GM12878 (cell line): ENCODE measurements at regions not wholly inside any gene's neighbourhood (a gene's known extent, or its start where the extent isn't known, plus 50 kb on each side); places are given as distances from the start of the nearest gene placed in this dataset.

ENCODE experiments used
- ATAC-seq: fragments of 200-7000 bp; cut with Tn5 transposase; 3 replicates; pipeline ENCODE4 v1.9.1; 2020; ENCODE audit warnings: mild to moderate bottlenecking, moderate library complexity
- BruUV-seq: library from RNA; stranded (reverse); fragments of 400-500 nt; replicated peaks from 2 replicates; lab custom pipeline; 2021; lab: Mats Ljungman, UMichigan
- CTCF ChIA-PET: fragments of 300-600 bp; sonication (Branson Sonifier 250); formaldehyde crosslinking; extraction: SDS; loops from one replicate; lab custom pipeline; 2021; ENCODE audit warnings: inconsistent platforms; lab: Yijun Ruan, JAX
- POLR2A ChIA-PET: fragments of 350-600 bp; formaldehyde crosslinking; extraction: SDS; loops from one replicate; lab custom pipeline; 2021; ENCODE audit warnings: inconsistent platforms; lab: Charles Lee
- RAD21 ChIA-PET: fragments of 300-600 bp; sonication (Branson Sonifier 250); formaldehyde crosslinking; loops from one replicate; lab custom pipeline; 2023; ENCODE audit warnings: antibody characterized with exemption; ENCODE audit not compliant: unreplicated experiment; lab: Charles Lee
- SMC1A ChIA-PET: fragments of 300-600 bp; sonication (Branson Sonifier 250); formaldehyde crosslinking; loops from one replicate; lab custom pipeline; 2023; ENCODE audit not compliant: unreplicated experiment, uncharacterized antibody; lab: Charles Lee
- DNase-seq: peaks from one replicate; pipeline ENCODE4 v3.0.0-alpha.2; 2011; ENCODE audit warnings: low read depth, low spot score
- FAIRE-seq: peaks from 3 replicates; lab custom pipeline; 2011; peaks lifted over from hg19 to GRCh38; lab: Jason Lieb, UNC
- H2AFZ ChIP-seq: 2 replicates; pipeline ENCODE4 v1.6.0; 2011; ENCODE audit warnings: low read depth, low read length, control low read depth; ENCODE audit not compliant: control insufficient read depth
- H3K27ac ChIP-seq: 2 replicates; pipeline ENCODE4 v1.5.1; 2011; ENCODE audit warnings: control low read depth; ENCODE audit not compliant: control insufficient read depth, insufficient read depth
- H3K27me3 ChIP-seq, 2 experiments: replicated peaks in 1 of 2; 2 replicates each; pipeline versions ENCODE4 v1.6.0 to v1.6.1; 2011; ENCODE audit warnings: low read length in 1 of 2; ENCODE audit not compliant: control insufficient read depth in 2 of 2, insufficient read depth in 2 of 2
- H3K36me3 ChIP-seq, 2 experiments: 2 replicates each; pipeline ENCODE4 v1.5.1; 2011; ENCODE audit warnings: low read length in 1 of 2; ENCODE audit not compliant: control insufficient read depth in 2 of 2, insufficient read depth in 2 of 2
- H3K4me1 ChIP-seq: 2 replicates; pipeline ENCODE4 v1.6.1; 2011; ENCODE audit warnings: mild to moderate bottlenecking, low read length, moderate library complexity, mixed read lengths; ENCODE audit not compliant: control insufficient read depth, insufficient read depth
- H3K4me2 ChIP-seq: 2 replicates; pipeline ENCODE4 v1.6.0; 2011; ENCODE audit warnings: control low read depth; ENCODE audit not compliant: control insufficient read depth, insufficient read depth
- H3K4me3 ChIP-seq: fragments of 200-600 bp; sonication (generic); 2 replicates; pipeline ENCODE4 v1.5.1; 2016
- H3K79me2 ChIP-seq: 2 replicates; pipeline ENCODE4 v1.6.0; 2011; ENCODE audit warnings: low read length; ENCODE audit not compliant: control insufficient read depth, insufficient read depth
- H3K9ac ChIP-seq: 2 replicates; pipeline ENCODE4 v1.8.0; 2011; ENCODE audit warnings: low read length, control low read depth, mixed read lengths; ENCODE audit not compliant: control insufficient read depth, insufficient read depth
- H3K9me3 ChIP-seq: replicated peaks from 3 replicates; pipeline ENCODE4 v1.5.1; 2011; ENCODE audit warnings: mild to moderate bottlenecking, low read length; ENCODE audit not compliant: control insufficient read depth, insufficient read depth
- H4K20me1 ChIP-seq: 2 replicates; pipeline ENCODE4 v1.6.0; 2011; ENCODE audit not compliant: control insufficient read depth, insufficient read depth
- ATF7 ChIP-seq: fragments of 450-650 bp; IDR thresholded peaks from 2 replicates; pipeline ENCODE4 v1.6.1; 2016; ENCODE audit warnings: low read depth, mild to moderate bottlenecking
- CHD1 ChIP-seq: IDR thresholded peaks from 2 replicates; pipeline ENCODE4 v1.6.1; 2012; ENCODE audit warnings: low read depth, low read length, improper control_type of control experiment
- EGR1 ChIP-seq, 2 experiments: IDR thresholded peaks; 1 replicate in 1 of 2; 2 replicates in 1 of 2; pipeline ENCODE4 v1.6.1; 2011 to 2012; ENCODE audit warnings: low read depth in 2 of 2, low read length in 2 of 2, borderline replicate concordance in 1 of 2, mild to moderate bottlenecking in 1 of 2, moderate library complexity in 1 of 2
- KDM1A ChIP-seq: fragments of 200-600 bp; sonication (generic); IDR thresholded peaks from 2 replicates; pipeline ENCODE4 v1.6.1; 2016; ENCODE audit warnings: borderline replicate concordance
- SUZ12 ChIP-seq: fragments of 200-600 bp; sonication (generic); IDR thresholded peaks from one replicate; pipeline ENCODE4 v1.6.1; 2018; ENCODE audit warnings: antibody characterized with exemption, mild to moderate bottlenecking; ENCODE audit not compliant: unreplicated experiment
- WGBS: methylation state at CpG from one replicate; pipeline ENCODE4 v1.1.6; 2016; ENCODE audit warnings: low lambda C conversion rate; ENCODE audit not compliant: insufficient replicate concordance, insufficient coverage; ENCODE audit errors: missing lambda C conversion rate; 5-methylcytosine and 5-hydroxymethylcytosine counted together
- in situ Hi-C: fragments of 300-500 bp; cut with MboI; formaldehyde crosslinking; loops from 9 replicates; pipeline ENCODE4 v1.14.3; 2018; ENCODE audit warnings: mixed read lengths
- intact Hi-C: fragments of 100-400 bp; cut with micrococcal nuclease; formaldehyde crosslinking; loops from one replicate; pipeline ENCODE4 v1.14.2; 2022; ENCODE audit not compliant: unreplicated experiment
- TF ChIP-seq, protein P1 (sequence below): IDR thresholded peaks from 2 replicates; pipeline ENCODE4 v1.6.1; 2011; ENCODE audit warnings: low read depth, low read length, improper control_type of control experiment, borderline replicate concordance
- TF ChIP-seq, protein P2 (sequence below): IDR thresholded peaks from 2 replicates; pipeline ENCODE4 v1.6.1; 2012; ENCODE audit warnings: low read length, inconsistent platforms

DNA sequence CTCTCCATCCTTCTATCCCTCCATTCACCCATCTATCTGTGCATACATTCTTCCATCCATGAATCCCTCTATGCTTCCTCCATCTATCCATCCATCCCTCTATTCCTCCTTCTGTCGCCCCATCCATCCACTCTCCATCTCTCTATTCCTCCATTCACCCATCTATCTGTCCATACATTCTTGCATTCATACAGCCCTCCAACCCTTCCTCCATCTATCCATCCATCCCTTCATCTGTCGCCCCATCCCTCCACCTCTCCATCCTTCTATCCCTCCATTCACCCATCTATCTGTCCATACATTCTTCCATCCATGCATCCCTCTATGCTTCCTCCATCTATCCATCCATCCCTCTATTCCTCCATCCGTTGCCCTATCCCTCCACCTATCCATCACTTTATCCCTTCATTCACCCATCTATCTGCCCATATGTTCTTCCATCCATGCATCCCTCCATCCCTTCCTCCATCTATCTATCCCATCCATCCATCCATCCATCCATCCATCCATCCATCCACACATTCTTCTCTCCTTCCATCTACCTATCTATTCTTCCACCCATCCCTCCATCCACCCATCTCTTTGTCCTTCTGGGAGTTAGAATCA, 272.5 kb upstream of the TNRC6C start:
- Histone ChIP-seq H3K36me3 (no peaks in the 10 kb centered on the region), H3K27ac (no peak overlapping the region), H3K9ac (no peak overlapping the region), H3K9me3 (no peaks in the 10 kb centered on the region), H3K4me3 (no peak overlapping the region), H2AFZ (no peak overlapping the region), H4K20me1 (no peaks in the 10 kb centered on the region), H3K27me3 (no peaks in the 10 kb centered on the region), H3K4me1 (peaks cover 3% of the 10 kb centered on the region), H3K4me2 (no peak overlapping the region), H3K79me2 (no peaks in the 10 kb centered on the region)
- ChIA-PET POLR2A (no interaction called here), CTCF (interaction anchor here (0.6 kb wide), 1 partner anchor 67 kb away, joined by 3 read pairs; no protein-coding TSS in a partner anchor), RAD21 (no interaction called here), SMC1A (no interaction called here)
- in situ Hi-C loops, result no loop called here
- intact Hi-C loops, result no loop called here
- TF ChIP-seq EGR1 (IDR thresholded peaks at IDR 0.05; ENCODE audit: borderline replicate concordance in 1 of 2, low read depth in 2 of 2, low read length in 2 of 2) (no peak), ATF7 (no peak), SUZ12 (no peak), KDM1A (no peak), CHD1 (no peak)
- TF ChIP-seq, protein P1, sequence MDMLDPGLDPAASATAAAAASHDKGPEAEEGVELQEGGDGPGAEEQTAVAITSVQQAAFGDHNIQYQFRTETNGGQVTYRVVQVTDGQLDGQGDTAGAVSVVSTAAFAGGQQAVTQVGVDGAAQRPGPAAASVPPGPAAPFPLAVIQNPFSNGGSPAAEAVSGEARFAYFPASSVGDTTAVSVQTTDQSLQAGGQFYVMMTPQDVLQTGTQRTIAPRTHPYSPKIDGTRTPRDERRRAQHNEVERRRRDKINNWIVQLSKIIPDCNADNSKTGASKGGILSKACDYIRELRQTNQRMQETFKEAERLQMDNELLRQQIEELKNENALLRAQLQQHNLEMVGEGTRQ, result no peak
- TF ChIP-seq, protein P2, sequence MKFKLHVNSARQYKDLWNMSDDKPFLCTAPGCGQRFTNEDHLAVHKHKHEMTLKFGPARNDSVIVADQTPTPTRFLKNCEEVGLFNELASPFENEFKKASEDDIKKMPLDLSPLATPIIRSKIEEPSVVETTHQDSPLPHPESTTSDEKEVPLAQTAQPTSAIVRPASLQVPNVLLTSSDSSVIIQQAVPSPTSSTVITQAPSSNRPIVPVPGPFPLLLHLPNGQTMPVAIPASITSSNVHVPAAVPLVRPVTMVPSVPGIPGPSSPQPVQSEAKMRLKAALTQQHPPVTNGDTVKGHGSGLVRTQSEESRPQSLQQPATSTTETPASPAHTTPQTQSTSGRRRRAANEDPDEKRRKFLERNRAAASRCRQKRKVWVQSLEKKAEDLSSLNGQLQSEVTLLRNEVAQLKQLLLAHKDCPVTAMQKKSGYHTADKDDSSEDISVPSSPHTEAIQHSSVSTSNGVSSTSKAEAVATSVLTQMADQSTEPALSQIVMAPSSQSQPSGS, result no peak
- 32% methylated on average over 3 of the region's 3 CpGs for WGBS
- ATAC-seq (no peak), DNase-seq (no peak), FAIRE-seq (no peak)
- BruUV-seq, result no TSS peak
